GM12872 (cell line): ENCODE measurements at regions not wholly inside any gene's neighbourhood (a gene's known extent, or its start where the extent isn't known, plus 50 kb on each side); places are given as distances from the start of the nearest gene placed in this dataset.
A peak's percentile ranks its signal among the peaks of the same experiment; 100 is the strongest.

Source experiments
- TF ChIP-seq, protein P1 (sequence below): IDR thresholded peaks from 3 replicates; pipeline ENCODE4 v1.5.1; 2011; ENCODE audit warnings: low read depth, mild to moderate bottlenecking, low read length, moderate library complexity; ENCODE audit not compliant: insufficient read depth

DNA sequence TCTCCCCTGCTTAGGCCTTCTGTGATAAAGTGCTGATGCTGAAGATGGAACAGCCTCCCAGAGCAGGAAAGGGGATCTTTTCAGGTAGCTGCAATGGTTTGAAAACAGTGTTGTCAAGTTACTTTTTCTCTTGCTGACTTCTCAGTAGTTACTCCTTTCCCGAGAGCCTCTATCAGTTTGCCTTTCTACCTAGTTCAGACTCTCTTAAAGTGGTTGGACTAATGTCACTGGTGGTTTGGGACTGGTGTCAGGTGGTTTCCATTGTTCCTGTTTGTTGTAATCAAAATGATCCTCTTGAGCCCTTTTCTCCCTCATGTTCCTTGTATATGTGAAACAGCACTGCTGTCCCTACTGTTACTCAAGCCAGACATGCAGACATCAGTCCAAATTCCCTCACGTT, 91.4 kb downstream of the FAM217A start:
- TF ChIP-seq, protein P1, sequence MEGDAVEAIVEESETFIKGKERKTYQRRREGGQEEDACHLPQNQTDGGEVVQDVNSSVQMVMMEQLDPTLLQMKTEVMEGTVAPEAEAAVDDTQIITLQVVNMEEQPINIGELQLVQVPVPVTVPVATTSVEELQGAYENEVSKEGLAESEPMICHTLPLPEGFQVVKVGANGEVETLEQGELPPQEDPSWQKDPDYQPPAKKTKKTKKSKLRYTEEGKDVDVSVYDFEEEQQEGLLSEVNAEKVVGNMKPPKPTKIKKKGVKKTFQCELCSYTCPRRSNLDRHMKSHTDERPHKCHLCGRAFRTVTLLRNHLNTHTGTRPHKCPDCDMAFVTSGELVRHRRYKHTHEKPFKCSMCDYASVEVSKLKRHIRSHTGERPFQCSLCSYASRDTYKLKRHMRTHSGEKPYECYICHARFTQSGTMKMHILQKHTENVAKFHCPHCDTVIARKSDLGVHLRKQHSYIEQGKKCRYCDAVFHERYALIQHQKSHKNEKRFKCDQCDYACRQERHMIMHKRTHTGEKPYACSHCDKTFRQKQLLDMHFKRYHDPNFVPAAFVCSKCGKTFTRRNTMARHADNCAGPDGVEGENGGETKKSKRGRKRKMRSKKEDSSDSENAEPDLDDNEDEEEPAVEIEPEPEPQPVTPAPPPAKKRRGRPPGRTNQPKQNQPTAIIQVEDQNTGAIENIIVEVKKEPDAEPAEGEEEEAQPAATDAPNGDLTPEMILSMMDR, result no peak

DNA sequence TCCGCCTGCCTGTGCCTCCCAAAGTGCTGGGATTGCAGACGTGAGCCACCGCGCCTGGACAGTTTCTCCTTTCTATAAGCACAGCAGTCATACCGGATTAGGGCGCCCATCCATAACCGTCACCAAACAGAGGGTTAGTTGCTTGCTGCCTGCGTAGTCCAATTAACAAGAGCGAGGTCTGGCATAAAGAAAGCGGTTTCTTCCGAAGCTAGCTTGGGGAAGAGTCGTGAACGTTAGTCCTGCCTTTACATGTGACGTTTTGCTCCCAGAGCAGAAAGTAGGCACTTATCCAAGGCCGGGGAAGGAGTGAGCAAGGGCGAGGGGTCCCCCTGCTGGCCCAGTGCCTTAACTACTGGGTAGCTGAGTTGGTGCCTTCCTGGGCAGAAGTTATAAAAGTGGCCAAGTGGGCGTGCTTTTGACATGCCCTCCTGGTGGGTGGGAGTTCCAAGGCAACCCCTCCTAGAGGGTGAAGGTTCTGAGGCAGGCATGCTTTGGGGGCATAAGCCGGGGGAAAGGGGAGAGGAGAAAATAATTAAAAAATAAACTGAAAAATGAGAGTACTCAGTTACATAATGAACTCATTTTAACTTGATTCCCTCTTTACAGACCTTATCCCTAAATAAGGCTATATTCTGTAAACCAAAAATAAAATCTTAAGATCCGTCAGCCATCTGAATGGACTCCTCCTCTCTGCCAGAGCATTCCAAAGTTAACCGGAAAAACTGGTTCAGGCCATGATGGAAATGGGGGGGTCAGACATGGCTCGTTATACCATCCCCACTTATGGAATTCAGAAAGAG, 88.0 kb downstream of the FAM217A start:
- TF ChIP-seq, protein P1, result peak; percentile 96

DNA sequence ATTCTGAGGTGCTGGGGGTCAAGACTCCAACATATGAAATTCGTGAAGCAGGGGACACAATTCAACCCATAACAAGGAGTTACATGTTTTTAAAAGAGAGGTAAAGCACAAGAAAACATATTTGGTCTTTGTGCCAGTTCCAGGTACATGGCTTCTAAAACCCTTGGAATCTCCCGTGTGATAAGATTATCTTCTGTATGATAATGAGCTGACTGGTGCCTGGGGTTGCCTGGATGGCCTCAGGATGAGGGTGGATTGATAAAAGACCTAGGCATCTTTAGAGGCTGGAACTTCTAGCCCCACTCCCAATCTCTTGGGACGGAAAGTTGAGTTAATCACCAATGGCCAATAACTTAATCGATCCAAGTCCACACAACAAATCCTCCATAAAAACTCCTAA, 87.0 kb downstream of the FAM217A start:
- TF ChIP-seq, protein P1, result no peak

DNA sequence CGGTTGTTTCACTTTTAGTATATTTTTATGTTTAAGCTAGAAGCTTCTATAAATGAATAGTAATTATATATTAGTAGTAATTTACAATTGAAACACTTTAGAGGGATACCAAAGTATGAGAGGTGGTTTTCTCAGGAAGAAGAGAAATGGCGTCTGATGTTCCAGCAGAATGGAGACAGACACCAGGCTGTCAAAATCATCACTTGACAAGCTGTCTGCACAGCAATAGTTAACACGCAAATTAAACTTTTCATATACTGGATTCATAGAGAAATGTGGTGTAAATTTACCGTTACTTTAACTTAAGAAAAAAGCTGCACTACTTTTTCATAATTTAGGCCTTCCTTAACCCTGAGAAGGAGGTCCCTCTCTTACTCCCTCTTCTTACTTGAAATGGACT, 82.6 kb downstream of the FAM217A start:
- TF ChIP-seq, protein P1, result no peak

DNA sequence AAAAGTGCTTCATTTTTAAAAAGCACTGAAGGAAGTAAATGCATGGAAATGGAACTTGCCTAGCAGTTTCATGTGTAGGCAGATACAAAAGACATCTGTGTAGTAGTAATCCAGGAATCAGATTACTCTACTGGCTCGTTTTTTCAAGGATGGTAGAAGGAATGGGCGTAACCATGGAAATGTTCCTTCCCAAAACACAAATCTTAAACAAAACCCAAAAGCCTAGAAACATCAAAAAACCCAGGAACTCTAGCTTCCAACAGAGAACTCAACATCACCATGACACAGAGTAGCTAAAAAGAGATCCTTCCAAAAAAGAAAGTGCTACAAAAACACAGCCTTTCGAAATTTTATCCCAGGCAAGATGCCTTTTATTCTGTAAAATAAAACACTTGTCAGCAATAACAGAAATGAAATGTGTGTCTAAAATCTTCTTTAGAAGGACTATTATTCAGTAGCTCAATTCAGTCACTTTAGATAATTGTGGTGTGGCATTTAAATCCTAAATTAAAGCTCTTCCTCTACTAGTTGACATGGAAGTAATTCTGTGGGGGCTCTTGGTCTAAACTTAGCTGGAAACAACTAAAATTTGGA, 81.7 kb downstream of the FAM217A start:
- TF ChIP-seq, protein P1, result no peak

DNA sequence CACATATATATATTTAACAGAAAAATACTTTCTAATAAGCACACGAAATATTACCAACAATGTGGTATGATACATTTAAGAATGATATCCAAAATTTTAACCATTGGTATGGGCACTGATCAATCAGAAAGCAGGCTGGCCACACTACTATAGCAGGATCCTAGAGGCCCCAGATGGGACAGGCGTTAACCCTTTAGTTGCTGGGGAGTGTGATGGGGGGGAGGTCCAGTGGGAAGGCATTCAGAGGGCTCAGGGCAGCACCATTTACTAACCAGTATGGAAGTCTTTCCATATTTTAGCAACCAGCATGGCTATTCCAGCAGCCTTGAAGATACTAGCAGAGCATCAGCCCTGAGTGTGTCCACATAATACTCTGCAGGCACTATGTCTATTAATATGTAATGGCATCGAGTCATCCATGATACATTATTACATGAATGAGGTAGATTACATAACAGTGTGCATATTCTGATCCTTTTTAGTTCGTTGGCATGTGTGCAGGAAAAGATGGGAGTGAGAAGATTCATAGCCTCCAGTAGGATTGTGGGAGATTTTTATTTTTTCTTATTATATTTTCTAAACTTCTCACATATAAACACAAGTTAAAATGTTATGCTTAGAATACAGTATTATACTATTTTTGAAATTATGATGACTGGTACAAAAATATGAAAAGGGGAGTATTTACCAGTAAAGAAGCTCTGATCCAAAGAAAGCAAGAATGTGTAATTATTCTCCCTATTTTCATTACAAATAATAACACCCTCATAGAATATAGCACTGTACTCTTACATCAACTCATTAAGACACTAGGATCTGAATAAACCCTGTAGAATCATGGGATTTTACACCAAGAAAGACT, 78.9 kb downstream of the FAM217A start:
- TF ChIP-seq, protein P1, result no peak

DNA sequence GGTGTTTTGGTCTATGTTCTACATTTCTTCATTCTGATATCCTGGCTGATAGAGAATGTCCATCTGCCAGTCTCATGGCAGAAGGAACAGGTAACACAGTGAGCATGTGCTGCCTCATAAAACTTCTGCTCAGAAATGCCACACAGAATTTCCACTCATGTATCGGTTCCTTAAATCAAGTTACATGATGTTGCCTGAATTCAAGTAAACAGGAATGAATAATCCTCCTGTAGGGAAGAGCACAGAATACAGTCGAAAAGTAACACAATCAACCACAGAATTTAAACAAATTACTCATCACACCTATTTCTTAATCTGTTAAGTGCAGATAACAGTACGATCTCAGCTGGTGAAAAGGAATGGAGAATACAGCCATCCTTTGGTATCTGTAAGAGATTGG, 74.7 kb downstream of the FAM217A start:
- TF ChIP-seq, protein P1, result no peak
